ENCODE measurements at regions not wholly inside any gene's neighbourhood (a gene's known extent, or its start where the extent isn't known, plus 50 kb on each side); places are given as distances from the start of the nearest gene placed in this dataset.

DNA sequence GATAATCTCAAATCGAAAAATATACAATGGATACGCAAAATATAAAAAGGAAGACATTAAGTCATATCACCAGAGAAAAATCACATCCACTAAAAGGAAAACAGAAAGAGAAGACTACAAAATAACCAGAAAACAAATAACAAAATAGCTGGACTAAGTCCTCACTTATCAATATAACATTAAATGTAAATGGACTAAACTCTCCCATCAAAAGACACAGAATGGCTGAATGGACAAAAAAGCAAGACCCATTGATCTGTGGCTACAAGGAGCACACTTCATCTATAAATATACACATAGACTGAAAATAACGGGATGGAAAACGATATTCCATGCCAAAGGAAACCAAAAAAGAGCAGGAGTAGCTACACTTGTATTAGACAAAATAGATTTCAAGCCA, 161.0 kb upstream of the PRKD1 start:
- no peak for DNase-seq
- Histone ChIP-seq H4K20me1 (ENCODE audit: control insufficient read depth, insufficient read depth, insufficient read length) (no peaks in the 10 kb centered on the region), H3K27ac (ENCODE audit: insufficient read length, low read depth, low read length) (no peak overlapping the region), H2BK15ac (ENCODE audit: low read depth, low read length) (no peak overlapping the region), H2AFZ (ENCODE audit: low read length) (no peak overlapping the region), H2AK5ac (ENCODE audit: insufficient read length, low read length) (no peak overlapping the region), H3K9ac (ENCODE audit: extremely low read depth, insufficient read length, low read length) (no peak overlapping the region), H2BK20ac (ENCODE audit: low read depth, low read length, poor library complexity, severe bottlenecking) (no peak overlapping the region), H3K79me1 (ENCODE audit: insufficient read depth, low read depth, low read length, poor library complexity, severe bottlenecking) (no peaks in the 10 kb centered on the region), H3K4ac (ENCODE audit: low read depth, low read length) (no peak overlapping the region), H3K4me2 (ENCODE audit: insufficient read depth, insufficient read length, low read length) (no peak overlapping the region), H3K27me3 (ENCODE audit: insufficient read depth, low read length) (no peaks in the 10 kb centered on the region), H3T11ph (ENCODE audit: low read length) (no peak overlapping the region), H3K23ac (ENCODE audit: insufficient read length, low read depth, low read length) (no peak overlapping the region), H2BK120ac (ENCODE audit: low read depth, low read length, poor library complexity, severe bottlenecking) (no peak overlapping the region), H3K79me2 (ENCODE audit: insufficient read depth, low read length) (no peaks in the 10 kb centered on the region), H2BK5ac (ENCODE audit: insufficient read length, low read length) (no peak overlapping the region), H3K4me1 (ENCODE audit: insufficient read depth, low read length) (0 out of 2 replicates have a peak, but pooled peaks cover under 1% of the 10 kb centered on the region), H3K23me2 (ENCODE audit: insufficient read length, low read depth, low read length, poor library complexity, severe bottlenecking) (no peaks in the 10 kb centered on the region), H3K14ac (ENCODE audit: insufficient read depth, low read length) (no peak overlapping the region), H3K18ac (ENCODE audit: insufficient read length, low read depth, low read length) (no peak overlapping the region), H3K9me3 (ENCODE audit: control insufficient read depth, low read depth, low read length) (peaks cover 26% of the 10 kb centered on the region), H4K5ac (ENCODE audit: insufficient read length, low read depth, low read length) (no peak overlapping the region), H4K8ac (replicated peaks; ENCODE audit: insufficient read length, low read depth, low read length) (no peak overlapping the region), H2BK12ac (ENCODE audit: insufficient read length, low read depth, low read length) (no peak overlapping the region), H4K91ac (ENCODE audit: insufficient read length, low read depth, low read length) (no peak overlapping the region), H3K56ac (ENCODE audit: insufficient read length, low read depth, low read length) (no peak overlapping the region)
- TF ChIP-seq CTCF (conservative IDR thresholded peaks at IDR 0.05), result no peak
- H3K4me1 Mint-ChIP-seq, result peaks cover 2 to 3% of the 10 kb centered on the region in 2 experiments
- H3K36me3 Mint-ChIP-seq (ENCODE audit: insufficient read depth in 1 of 3, low read depth in 3 of 3), result peaks cover 15 to 53% (median 33%) of the 10 kb centered on the region in 3 experiments
- WGBS (ENCODE audit: extremely low coverage, insufficient read length, low lambda C conversion rate), result no CpG with 5 or more reads among the region's 4 CpGs
- H3K27ac Mint-ChIP-seq, result no peak overlapping the region
- H3K27me3 Mint-ChIP-seq (ENCODE audit: low read depth), result peaks cover 1% of the 10 kb centered on the region
- H3K9me3 Mint-ChIP-seq, result peaks cover 47 to 58% of the 10 kb centered on the region in 2 experiments
- no peak overlapping the region for H3K4me3 Mint-ChIP-seq

Measured in H9 (cell line).